ENCODE measurements at regions not wholly inside any gene's neighbourhood (a gene's known extent, or its start where the extent isn't known, plus 50 kb on each side); places are given as distances from the start of the nearest gene placed in this dataset.

DNA sequence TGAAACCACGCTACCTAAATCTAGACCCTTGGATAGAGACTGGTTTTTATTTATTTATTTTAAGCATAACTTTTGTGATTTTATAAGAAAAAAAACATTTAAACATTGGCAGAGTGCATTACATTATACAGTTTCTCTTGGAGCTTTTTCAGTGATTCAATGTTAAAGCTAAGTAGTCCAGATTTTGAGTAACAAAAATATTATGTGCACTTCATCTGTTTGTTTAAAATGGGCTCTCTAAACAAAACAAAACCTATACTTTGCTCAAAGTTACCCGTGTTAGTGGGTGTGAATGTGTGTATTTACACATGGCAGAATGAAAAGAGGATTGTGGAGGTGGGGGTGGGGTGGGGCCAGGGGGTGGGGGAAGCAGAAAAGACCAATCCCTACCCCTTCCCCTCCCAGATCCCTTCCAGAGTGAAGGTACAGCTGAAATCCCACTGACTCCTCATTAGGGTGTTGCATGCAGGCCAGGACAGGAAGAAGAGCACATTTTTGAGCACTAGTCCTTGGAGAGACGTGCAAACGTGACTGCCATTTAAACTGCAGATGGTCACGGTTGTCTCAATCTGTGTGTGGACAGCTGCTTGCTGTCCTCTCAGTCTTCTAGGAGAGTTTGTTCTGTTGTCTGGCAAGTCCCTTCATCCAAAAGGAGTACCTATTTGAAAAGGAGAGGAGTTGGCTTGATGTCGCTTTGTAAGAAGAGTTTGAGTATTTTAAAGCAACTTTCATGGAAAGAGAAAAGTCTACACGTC is 303.0 kb downstream of the ICOS start:
- TF ChIP-seq, protein P1, sequence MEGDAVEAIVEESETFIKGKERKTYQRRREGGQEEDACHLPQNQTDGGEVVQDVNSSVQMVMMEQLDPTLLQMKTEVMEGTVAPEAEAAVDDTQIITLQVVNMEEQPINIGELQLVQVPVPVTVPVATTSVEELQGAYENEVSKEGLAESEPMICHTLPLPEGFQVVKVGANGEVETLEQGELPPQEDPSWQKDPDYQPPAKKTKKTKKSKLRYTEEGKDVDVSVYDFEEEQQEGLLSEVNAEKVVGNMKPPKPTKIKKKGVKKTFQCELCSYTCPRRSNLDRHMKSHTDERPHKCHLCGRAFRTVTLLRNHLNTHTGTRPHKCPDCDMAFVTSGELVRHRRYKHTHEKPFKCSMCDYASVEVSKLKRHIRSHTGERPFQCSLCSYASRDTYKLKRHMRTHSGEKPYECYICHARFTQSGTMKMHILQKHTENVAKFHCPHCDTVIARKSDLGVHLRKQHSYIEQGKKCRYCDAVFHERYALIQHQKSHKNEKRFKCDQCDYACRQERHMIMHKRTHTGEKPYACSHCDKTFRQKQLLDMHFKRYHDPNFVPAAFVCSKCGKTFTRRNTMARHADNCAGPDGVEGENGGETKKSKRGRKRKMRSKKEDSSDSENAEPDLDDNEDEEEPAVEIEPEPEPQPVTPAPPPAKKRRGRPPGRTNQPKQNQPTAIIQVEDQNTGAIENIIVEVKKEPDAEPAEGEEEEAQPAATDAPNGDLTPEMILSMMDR (IDR thresholded peaks at IDR 0.05 in 4 of 5, conservative IDR thresholded peaks at IDR 0.05 in 1 of 5), result no peak
- TF ChIP-seq POLR2A (IDR thresholded peaks at IDR 0.05), result no peak
